WTC11 (cell line): ENCODE measurements at regions not wholly inside any gene's neighbourhood (a gene's known extent, or its start where the extent isn't known, plus 50 kb on each side); places are given as distances from the start of the nearest gene placed in this dataset.

Experiments used
- ATAC-seq: fragments of 200-7000 bp; cut with Tn5 transposase; 2 replicates; pipeline ENCODE4 v1.10.0; 2021; ENCODE audit warnings: mild to moderate bottlenecking, moderate library complexity
- CTCF ChIA-PET: fragments of 300-600 bp; sonication (Branson Sonifier 250); formaldehyde crosslinking; loops from one replicate; lab custom pipeline; 2021; ENCODE audit warnings: antibody characterized with exemption; lab: Charles Lee
- POLR2A ChIA-PET: fragments of 350-600 bp; sonication (Branson Sonifier 250); formaldehyde crosslinking; loops from one replicate; lab custom pipeline; 2021; ENCODE audit warnings: antibody characterized with exemption; lab: Charles Lee
- DNase-seq: peaks from one replicate; pipeline ENCODE4 v3.0.0; 2021; ENCODE audit warnings: low spot score
- H3K27ac Mint-ChIP-seq: 2 replicates; pipeline ENCODE4 v1.8.0; 2021; ENCODE audit warnings: mixed read lengths
- H3K27me3 Mint-ChIP-seq: 2 replicates; pipeline ENCODE4 v1.8.0; 2021; ENCODE audit warnings: low read depth, mild to moderate bottlenecking, moderate library complexity, mixed read lengths
- H3K36me3 Mint-ChIP-seq: 2 replicates; pipeline ENCODE4 v1.8.0; 2021; ENCODE audit warnings: mixed read lengths
- H3K4me1 Mint-ChIP-seq: 2 replicates; pipeline ENCODE4 v1.8.0; 2022; ENCODE audit warnings: mixed read lengths
- H3K4me3 Mint-ChIP-seq: 2 replicates; pipeline ENCODE4 v1.8.0; 2021; ENCODE audit warnings: mild to moderate bottlenecking, moderate library complexity, mixed read lengths
- H3K9me3 Mint-ChIP-seq: 2 replicates; pipeline ENCODE4 v1.8.0; 2021; ENCODE audit warnings: mixed read lengths
- AR ChIP-seq: fragments of 250-450 bp; sonication (Bioruptor Pico); IDR thresholded peaks from 2 replicates; pipeline ENCODE4 v1.9.0; 2021; ENCODE audit warnings: mild to moderate bottlenecking
- ATF6 ChIP-seq: sonication (generic); formaldehyde crosslinking; IDR thresholded peaks from 2 replicates; pipeline ENCODE4 v1.8.1; 2023; ENCODE audit warnings: mild to moderate bottlenecking, missing genetic modification reagents
- CBFB ChIP-seq: sonication (generic); formaldehyde crosslinking; IDR thresholded peaks from 2 replicates; pipeline ENCODE4 v1.8.1; 2022; ENCODE audit warnings: mild to moderate bottlenecking, low read depth, missing genetic modification reagents
- CTCF ChIP-seq: fragments of 200-600 bp; IDR thresholded peaks from 2 replicates; pipeline ENCODE4 v1.8.0; 2022; ENCODE audit warnings: antibody characterized with exemption
- E2F4 ChIP-seq: sonication (generic); formaldehyde crosslinking; IDR thresholded peaks from 2 replicates; pipeline ENCODE4 v1.8.1; 2022; ENCODE audit warnings: low read depth, mild to moderate bottlenecking, moderate library complexity, missing genetic modification reagents, borderline replicate concordance
- ETV6 ChIP-seq: sonication (generic); formaldehyde crosslinking; IDR thresholded peaks from 2 replicates; pipeline ENCODE4 v1.8.1; 2022; ENCODE audit warnings: mild to moderate bottlenecking, missing genetic modification reagents
- FOXK1 ChIP-seq: sonication (generic); formaldehyde crosslinking; IDR thresholded peaks from 2 replicates; pipeline ENCODE4 v1.8.0; 2022; ENCODE audit warnings: mild to moderate bottlenecking, moderate library complexity, missing genetic modification reagents
- FOXP1 ChIP-seq: sonication (generic); formaldehyde crosslinking; IDR thresholded peaks from 2 replicates; pipeline ENCODE4 v1.8.0; 2022; ENCODE audit warnings: missing genetic modification reagents, mild to moderate bottlenecking, moderate library complexity, borderline replicate concordance
- FOXP4 ChIP-seq: sonication (generic); formaldehyde crosslinking; IDR thresholded peaks from 2 replicates; pipeline ENCODE4 v1.8.0; 2022; ENCODE audit warnings: mild to moderate bottlenecking, missing genetic modification reagents
- JAZF1 ChIP-seq: fragments of 250-450 bp; sonication (Bioruptor Pico); IDR thresholded peaks from 2 replicates; pipeline ENCODE4 v1.9.0; 2021; ENCODE audit warnings: moderate library complexity, mild to moderate bottlenecking, inconsistent platforms
- MLX ChIP-seq: sonication (generic); formaldehyde crosslinking; IDR thresholded peaks from 2 replicates; pipeline ENCODE4 v1.8.1; 2023; ENCODE audit warnings: mild to moderate bottlenecking, missing genetic modification reagents, moderate library complexity
- MXD4 ChIP-seq: fragments of 250-450 bp; sonication (Bioruptor Pico); IDR thresholded peaks from 2 replicates; pipeline ENCODE4 v1.8.0; 2021; ENCODE audit warnings: mild to moderate bottlenecking, moderate library complexity, borderline replicate concordance
- NFE2L1 ChIP-seq: sonication (generic); formaldehyde crosslinking; IDR thresholded peaks from 2 replicates; pipeline ENCODE4 v1.8.1; 2023; ENCODE audit warnings: missing genetic modification reagents
- NR2C2 ChIP-seq: sonication (generic); formaldehyde crosslinking; IDR thresholded peaks from 2 replicates; pipeline ENCODE4 v1.8.0; 2022; ENCODE audit warnings: mild to moderate bottlenecking, missing genetic modification reagents
- OVOL2 ChIP-seq: fragments of 250-450 bp; sonication (Bioruptor Pico); IDR thresholded peaks from 2 replicates; pipeline ENCODE4 v1.9.0; 2021; ENCODE audit warnings: mild to moderate bottlenecking, borderline replicate concordance
- SMAD3 ChIP-seq: sonication (generic); formaldehyde crosslinking; IDR thresholded peaks from 2 replicates; pipeline ENCODE4 v1.8.0; 2022; ENCODE audit warnings: missing genetic modification reagents, mild to moderate bottlenecking, borderline replicate concordance
- SMAD4 ChIP-seq: sonication (generic); formaldehyde crosslinking; IDR thresholded peaks from 2 replicates; pipeline ENCODE4 v1.8.0; 2022; ENCODE audit warnings: mild to moderate bottlenecking, missing genetic modification reagents
- TP53 ChIP-seq: sonication (generic); formaldehyde crosslinking; IDR thresholded peaks from 2 replicates; pipeline ENCODE4 v1.8.1; 2023; ENCODE audit warnings: mild to moderate bottlenecking, missing genetic modification reagents
- ZNF281 ChIP-seq: sonication (generic); formaldehyde crosslinking; IDR thresholded peaks from 2 replicates; pipeline ENCODE4 v1.8.0; 2023; ENCODE audit warnings: mild to moderate bottlenecking, missing genetic modification reagents
- ZNF671 ChIP-seq: fragments of 250-450 bp; sonication (Bioruptor Pico); IDR thresholded peaks from 2 replicates; pipeline ENCODE4 v1.8.0; 2021; ENCODE audit warnings: mild to moderate bottlenecking
- ZSCAN18 ChIP-seq: fragments of 250-450 bp; sonication (Bioruptor Pico); IDR thresholded peaks from 2 replicates; pipeline ENCODE4 v2.1.2; 2022; ENCODE audit warnings: mild to moderate bottlenecking, moderate library complexity

- TF ChIP-seq SMAD3 (no peak), CBFB (CRISPR knock-in tag) (no peak), FOXP1 (no peak)
- TF ChIP-seq, all 79 proteins: peak for 0
Observed at GRCh38 chr11:98056945-98057344, 963.8 kb upstream of the CNTN5 start (continued).

GRCh38 chr11:98059488-98059887 is 961.3 kb upstream of the CNTN5 start:
- Mint-ChIP-seq H3K9me3 (no peaks in the 10 kb centered on the region), H3K27ac (no peak overlapping the region), H3K27me3 (no peaks in the 10 kb centered on the region), H3K4me3 (no peak overlapping the region), H3K4me1 (0 out of 2 replicates have a peak, but pooled peaks cover 4% of the 10 kb centered on the region), H3K36me3 (no peaks in the 10 kb centered on the region)
- ChIA-PET POLR2A (no interaction called here), CTCF (no interaction called here)
- DNase-seq (no peak), ATAC-seq (no peak)
- TF ChIP-seq CTCF, result no peak
- no peak for TF ChIP-seq AR
- TF ChIP-seq TP53, result no peak
- TF ChIP-seq ZSCAN18 (CRISPR knock-in tag), result no peak
- no peak for TF ChIP-seq MLX (CRISPR knock-in tag)
- no peak for TF ChIP-seq NR2C2 (CRISPR knock-in tag)
- no peak for TF ChIP-seq MXD4 (CRISPR knock-in tag)
- no peak for TF ChIP-seq NFE2L1
- no peak for TF ChIP-seq SMAD3
- TF ChIP-seq FOXP4, result no peak
- TF ChIP-seq OVOL2 (CRISPR knock-in tag), result no peak
- TF ChIP-seq ZNF281 (CRISPR knock-in tag), result no peak
- TF ChIP-seq JAZF1 (CRISPR knock-in tag), result no peak
- TF ChIP-seq E2F4, result no peak
- TF ChIP-seq ETV6 (CRISPR knock-in tag), result no peak
- TF ChIP-seq SMAD4, result no peak
- TF ChIP-seq ZNF671 (CRISPR knock-in tag), result no peak
- no peak for TF ChIP-seq FOXK1 (CRISPR knock-in tag)
- no peak for TF ChIP-seq ATF6 (CRISPR knock-in tag)
